K562 (cell line): ENCODE measurements at regions not wholly inside any gene's neighbourhood (a gene's known extent, or its start where the extent isn't known, plus 50 kb on each side); places are given as distances from the start of the nearest gene placed in this dataset.

Experiments used
- ATAC-seq: fragments of 200-7000 bp; cut with Tn5 transposase; 3 replicates; pipeline ENCODE4 v1.9.1; 2020; ENCODE audit warnings: moderate library complexity
- BruUV-seq: library from RNA; stranded (reverse); fragments of 400-500 nt; replicated peaks from 2 replicates; lab custom pipeline; 2021; lab: Mats Ljungman, UMichigan
- CTCF ChIA-PET: fragments of 300-600 bp; formaldehyde crosslinking; extraction: SDS; loops from one replicate; lab custom pipeline; 2021; ENCODE audit warnings: low intra/inter-chr PET ratio; lab: Yijun Ruan, JAX
- POLR2A ChIA-PET: fragments of 300-600, 350-650 bp; sonication (Branson Sonifier 250); formaldehyde crosslinking; extraction: SDS; loops from one replicate; lab custom pipeline; 2021; ENCODE audit warnings: antibody characterized with exemption, inconsistent platforms; lab: Yijun Ruan, JAX
- DNase-seq, 4 experiments: peaks; one replicate each; pipeline versions ENCODE4 v3.0.0 to v3.0.0-alpha.2; 2011 to 2018; ENCODE audit warnings: low spot score in 3 of 4, mixed read lengths in 3 of 4; ENCODE audit errors: extremely low read depth in 1 of 4
- FAIRE-seq: peaks from 2 replicates; lab custom pipeline; 2011; peaks lifted over from hg19 to GRCh38; lab: Jason Lieb, UNC
- H2AFZ ChIP-seq: 2 replicates; pipeline ENCODE4 v1.6.0; 2011; ENCODE audit warnings: low read depth, low read length, control low read depth, inconsistent platforms
- H3K27ac ChIP-seq: fragments of 200-600 bp; 3 replicates; pipeline ENCODE4 v1.8.0; 2011; ENCODE audit warnings: low read depth, mild to moderate bottlenecking, control low read depth, inconsistent platforms, low read length, moderate library complexity, mixed read lengths; ENCODE audit errors: extremely low read depth
- H3K27me3 ChIP-seq, 2 experiments: fragments of 300-600 bp in 1 of 2; 2 replicates in 1 of 2; 3 replicates in 1 of 2; pipeline versions ENCODE4 v1.6.0 to v1.8.0; 2011; ENCODE audit warnings: inconsistent platforms in 2 of 2, low read length in 2 of 2, mild to moderate bottlenecking in 1 of 2, mixed read lengths in 1 of 2, moderate library complexity in 1 of 2; ENCODE audit not compliant: control insufficient read depth in 2 of 2, insufficient read depth in 2 of 2
- H3K36me3 ChIP-seq: fragments of 300-600 bp; 3 replicates; pipeline ENCODE4 v1.8.0; 2011; ENCODE audit warnings: mild to moderate bottlenecking, low read length, inconsistent platforms; ENCODE audit not compliant: control insufficient read depth, insufficient read depth
- H3K4me1 ChIP-seq, 2 experiments: fragments of 200-600 bp in 1 of 2; replicated peaks in 1 of 2; 2 replicates in 1 of 2; 3 replicates in 1 of 2; pipeline versions ENCODE4 v1.5.1 to v1.8.0; 2011; ENCODE audit warnings: inconsistent platforms in 2 of 2, low read length in 2 of 2, mild to moderate bottlenecking in 1 of 2, mixed read lengths in 1 of 2, moderate library complexity in 1 of 2; ENCODE audit not compliant: control insufficient read depth in 2 of 2, insufficient read depth in 2 of 2
- H3K4me2 ChIP-seq: 2 replicates; pipeline ENCODE4 v1.6.1; 2011; ENCODE audit warnings: low read length, control low read depth, inconsistent platforms, mixed read lengths; ENCODE audit not compliant: insufficient read depth
- H3K4me3 ChIP-seq: fragments of 200-600 bp; sonication (generic), shearing (Covaris generic); 2 replicates; pipeline ENCODE4 v1.5.1; 2016; ENCODE audit warnings: control low read depth, inconsistent platforms
- H3K79me2 ChIP-seq: fragments of 200-600 bp; 3 replicates; pipeline ENCODE4 v1.8.0; 2011; ENCODE audit warnings: low read length, inconsistent platforms; ENCODE audit not compliant: control insufficient read depth, insufficient read depth
- H3K9ac ChIP-seq, 2 experiments: 2 replicates each; pipeline versions ENCODE4 v1.6.0 to v1.6.1; 2011; ENCODE audit warnings: low read depth in 2 of 2, low read length in 2 of 2, control low read depth in 1 of 2, inconsistent platforms in 1 of 2, mild to moderate bottlenecking in 1 of 2, mixed read lengths in 1 of 2; ENCODE audit not compliant: insufficient read depth in 1 of 2
- H3K9me1 ChIP-seq: one replicate; pipeline ENCODE4 v1.6.0; 2011; ENCODE audit warnings: inconsistent platforms, mild to moderate bottlenecking, low read length, moderate library complexity; ENCODE audit not compliant: control insufficient read depth, insufficient read depth
- H3K9me3 ChIP-seq: replicated peaks from 2 replicates; pipeline ENCODE4 v1.5.1; 2011; ENCODE audit warnings: low read depth, low read length, inconsistent platforms; ENCODE audit not compliant: control insufficient read depth, insufficient read depth
- H4K20me1 ChIP-seq: replicated peaks from 2 replicates; pipeline ENCODE4 v1.6.1; 2011; ENCODE audit warnings: low read length, inconsistent platforms, mixed read lengths; ENCODE audit not compliant: control insufficient read depth, insufficient read depth
- E4F1 ChIP-seq: fragments of 250-450 bp; sonication (Bioruptor Pico); IDR thresholded peaks from 2 replicates; pipeline ENCODE4 v1.5.0; 2021; ENCODE audit warnings: mild to moderate bottlenecking, borderline replicate concordance
- HNRNPL ChIP-seq: fragments of 200-400 bp; formaldehyde crosslinking; IDR thresholded peaks from 2 replicates; pipeline ENCODE4 v1.6.1; 2017; ENCODE audit warnings: low read depth, mild to moderate bottlenecking, low read length
- ZBTB17 ChIP-seq: fragments of 450-650 bp; formaldehyde crosslinking; IDR thresholded peaks from 2 replicates; pipeline ENCODE4 v1.4.0; 2020; ENCODE audit warnings: mild to moderate bottlenecking
- ZNF146 ChIP-seq: IDR thresholded peaks from one replicate; pipeline ENCODE4 v1.6.1; 2018; ENCODE audit warnings: missing compliant biosample characterization; ENCODE audit not compliant: unreplicated experiment
- ZNF3 ChIP-seq: fragments of 250-450 bp; sonication (Bioruptor Pico); IDR thresholded peaks from 2 replicates; pipeline ENCODE4 v1.5.0; 2021; ENCODE audit warnings: mild to moderate bottlenecking, moderate library complexity
- ZNF518B ChIP-seq: fragments of 250-450 bp; sonication (Bioruptor Pico); IDR thresholded peaks from 2 replicates; pipeline ENCODE4 v1.5.0; 2021; ENCODE audit warnings: mild to moderate bottlenecking, moderate library complexity
- ZNF586 ChIP-seq: fragments of 450-650 bp; formaldehyde crosslinking; conservative IDR thresholded peaks from 2 replicates; pipeline ENCODE4 v1.4.0; 2020; ENCODE audit warnings: mild to moderate bottlenecking, moderate library complexity
- WGBS: fragments of 100-300 bp; shearing (Covaris generic); methylation state at CpG from one replicate; pipeline ENCODE4 v1.1.6; 2016; ENCODE audit warnings: low coverage, mixed read lengths; ENCODE audit not compliant: insufficient coverage; ENCODE audit errors: missing lambda C conversion rate; 5-methylcytosine and 5-hydroxymethylcytosine counted together
- in situ Hi-C: fragments of 300-500 bp; cut with MboI; formaldehyde crosslinking; loops from 4 replicates; pipeline ENCODE4 v1.15.0; 2018; ENCODE audit warnings: inconsistent platforms, mixed read lengths
- intact Hi-C: fragments of 100-400 bp; cut with micrococcal nuclease; formaldehyde crosslinking; loops from 2 replicates; pipeline ENCODE4 v1.14.2; 2022
- TF ChIP-seq, protein P1 (sequence below): sonication (generic); formaldehyde crosslinking; IDR thresholded peaks from 2 replicates; pipeline ENCODE4 v1.8.1; 2023; ENCODE audit warnings: mild to moderate bottlenecking, missing genetic modification reagents

DNA sequence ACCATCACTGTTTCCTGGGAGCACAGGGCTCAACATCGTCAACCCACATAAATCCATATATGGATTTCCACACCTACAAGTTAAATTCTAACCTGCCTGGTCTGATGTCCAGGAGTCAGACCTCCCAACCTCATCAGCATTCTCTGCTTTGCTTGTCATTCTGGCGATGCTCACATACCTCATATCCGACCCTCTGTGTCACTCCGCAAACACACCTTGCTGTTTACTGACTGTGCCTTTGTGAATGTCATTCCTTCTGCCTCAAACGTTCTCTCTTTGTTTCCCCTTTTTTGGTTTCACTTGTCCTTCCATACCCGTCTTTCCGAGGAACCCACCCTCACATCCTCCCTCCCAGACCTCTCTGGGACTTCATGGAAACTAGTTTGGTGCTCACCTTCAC lies 187.1 kb downstream of the ACTR3 start (continued):
- TF ChIP-seq ZNF518B (CRISPR knock-in tag) (no peak), E4F1 (CRISPR knock-in tag) (no peak), HNRNPL (no peak)

DNA sequence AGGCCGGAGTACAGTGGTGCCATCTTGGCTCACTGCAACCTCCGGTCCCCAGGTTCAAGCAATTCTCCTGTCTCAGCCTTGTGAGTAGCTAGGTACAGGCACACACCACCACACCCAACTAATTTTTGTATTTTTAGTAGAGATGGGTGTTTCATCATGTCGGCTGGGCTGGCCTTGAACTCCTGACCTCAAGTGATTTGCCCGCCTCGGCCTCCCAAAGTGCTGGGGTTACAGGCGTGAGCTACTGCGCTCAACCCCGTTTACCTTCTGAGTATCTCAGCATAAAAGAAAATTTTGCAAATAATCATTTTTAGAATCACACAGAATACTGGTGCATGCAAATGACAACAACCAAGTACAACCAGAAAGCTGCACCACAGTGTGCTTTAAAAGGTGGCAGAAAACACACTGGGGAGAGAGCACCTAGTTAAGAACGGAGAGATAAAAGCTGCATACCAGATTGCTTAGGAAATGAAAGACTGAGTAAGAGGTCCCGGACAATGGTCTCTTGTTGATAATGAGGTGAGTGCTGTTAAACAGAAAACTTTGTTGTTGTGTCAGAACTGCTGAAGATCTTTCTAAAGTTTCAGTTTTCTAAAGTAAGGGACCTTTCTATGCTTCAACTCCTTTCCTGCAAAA lies 189.6 kb downstream of the ACTR3 start:
- H3K36me3 ChIP-seq: no peaks in the 10 kb centered on the region
- 3% methylated on average over 10 of the region's 10 CpGs for WGBS
- H3K9me3 ChIP-seq: no peaks in the 10 kb centered on the region
- DNase-seq (no peak), ATAC-seq (no peak), FAIRE-seq (no peak)
- BruUV-seq: no TSS peak
- intact Hi-C loops: no loop called here
- H3K4me1 ChIP-seq: no peaks in the 10 kb centered on the region
- ChIA-PET CTCF (no interaction called here), POLR2A (no interaction called here)
- H3K4me3 ChIP-seq: no peak overlapping the region
- H3K9ac ChIP-seq: no peak overlapping the region
- no peak overlapping the region for H3K27ac ChIP-seq
- H3K4me2 ChIP-seq: no peak overlapping the region
- H3K9me1 ChIP-seq: no peaks in the 10 kb centered on the region
- in situ Hi-C loops: no loop called here
- H3K27me3 ChIP-seq: no peaks in the 10 kb centered on the region
- H4K20me1 ChIP-seq: no peaks in the 10 kb centered on the region
- no peak overlapping the region for H2AFZ ChIP-seq
- H3K79me2 ChIP-seq: no peaks in the 10 kb centered on the region
- TF ChIP-seq ZNF3 (CRISPR knock-in tag) (no peak), ZNF586 (CRISPR knock-in tag) (no peak), ZNF146 (CRISPR knock-in tag) (no peak), ZBTB17 (CRISPR knock-in tag) (no peak), ZNF518B (CRISPR knock-in tag) (no peak)
- TF ChIP-seq, protein P1, sequence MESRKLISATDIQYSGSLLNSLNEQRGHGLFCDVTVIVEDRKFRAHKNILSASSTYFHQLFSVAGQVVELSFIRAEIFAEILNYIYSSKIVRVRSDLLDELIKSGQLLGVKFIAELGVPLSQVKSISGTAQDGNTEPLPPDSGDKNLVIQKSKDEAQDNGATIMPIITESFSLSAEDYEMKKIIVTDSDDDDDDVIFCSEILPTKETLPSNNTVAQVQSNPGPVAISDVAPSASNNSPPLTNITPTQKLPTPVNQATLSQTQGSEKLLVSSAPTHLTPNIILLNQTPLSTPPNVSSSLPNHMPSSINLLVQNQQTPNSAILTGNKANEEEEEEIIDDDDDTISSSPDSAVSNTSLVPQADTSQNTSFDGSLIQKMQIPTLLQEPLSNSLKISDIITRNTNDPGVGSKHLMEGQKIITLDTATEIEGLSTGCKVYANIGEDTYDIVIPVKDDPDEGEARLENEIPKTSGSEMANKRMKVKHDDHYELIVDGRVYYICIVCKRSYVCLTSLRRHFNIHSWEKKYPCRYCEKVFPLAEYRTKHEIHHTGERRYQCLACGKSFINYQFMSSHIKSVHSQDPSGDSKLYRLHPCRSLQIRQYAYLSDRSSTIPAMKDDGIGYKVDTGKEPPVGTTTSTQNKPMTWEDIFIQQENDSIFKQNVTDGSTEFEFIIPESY (CRISPR knock-in tag): no peak
